Loucy (cell line): ENCODE measurements at regions not wholly inside any gene's neighbourhood (a gene's known extent, or its start where the extent isn't known, plus 50 kb on each side); places are given as distances from the start of the nearest gene placed in this dataset.
"Not testable (repeated sequence)": the region's sequence is repeated elsewhere in the genome, so short reads cannot be mapped to it uniquely, and the experiment has no call there.

Experiments
- H2AFZ ChIP-seq: fragments of 200-600 bp; sonication (generic); 2 replicates; pipeline ENCODE4 v1.6.0; 2016; ENCODE audit warnings: antibody characterized with exemption, mild to moderate bottlenecking, low read length, moderate library complexity
- H3F3A ChIP-seq: fragments of 200-600 bp; 2 replicates; pipeline ENCODE4 v1.6.0; 2016; ENCODE audit warnings: antibody characterized with exemption, low read depth, mild to moderate bottlenecking
- H3K27me3 ChIP-seq: fragments of 200-600 bp; sonication (generic); 2 replicates; pipeline ENCODE4 v1.6.1; 2014; ENCODE audit warnings: low read length, mild to moderate bottlenecking; ENCODE audit not compliant: insufficient read depth, poor library complexity, severe bottlenecking
- H3K36me3 ChIP-seq: fragments of 200-600 bp; sonication (generic); 2 replicates; pipeline ENCODE4 v1.6.1; 2016; ENCODE audit warnings: low read length; ENCODE audit not compliant: insufficient read depth
- H3K4me1 ChIP-seq: fragments of 200-600 bp; sonication (generic); 2 replicates; pipeline ENCODE4 v1.5.1; 2014; ENCODE audit warnings: low read length, mild to moderate bottlenecking; ENCODE audit not compliant: insufficient read depth, poor library complexity, severe bottlenecking
- H3K4me2 ChIP-seq: fragments of 200-600 bp; sonication (generic); 2 replicates; pipeline ENCODE4 v1.6.0; 2014; ENCODE audit warnings: antibody characterized with exemption, low read length, low read depth, mild to moderate bottlenecking; ENCODE audit not compliant: poor library complexity, severe bottlenecking
- H3K4me3 ChIP-seq: fragments of 200-600 bp; sonication (generic); 2 replicates; pipeline ENCODE4 v1.5.1; 2014; ENCODE audit warnings: low read length, mild to moderate bottlenecking, mixed read lengths; ENCODE audit not compliant: poor library complexity, severe bottlenecking
- H3K79me2 ChIP-seq: fragments of 200-600 bp; sonication (generic); 2 replicates; pipeline ENCODE4 v1.6.1; 2014; ENCODE audit warnings: low read length; ENCODE audit not compliant: insufficient read depth
- H3K9ac ChIP-seq: fragments of 200-600 bp; sonication (generic); 2 replicates; pipeline ENCODE4 v1.6.0; 2014; ENCODE audit warnings: mild to moderate bottlenecking, low read depth, low read length, moderate library complexity; ENCODE audit not compliant: poor library complexity, severe bottlenecking
- H3K9me2 ChIP-seq: fragments of 200-600 bp; sonication (generic); replicated peaks from 2 replicates; pipeline ENCODE4 v1.6.1; 2016; ENCODE audit warnings: low read depth, low read length, mixed read lengths
- H3K9me3 ChIP-seq: fragments of 200-600 bp; sonication (generic); 2 replicates; pipeline ENCODE4 v1.6.1; 2014; ENCODE audit warnings: mild to moderate bottlenecking, antibody characterized with exemption, low read length, low read depth; ENCODE audit not compliant: insufficient read depth
- H4K20me1 ChIP-seq: fragments of 200-600 bp; sonication (generic); 2 replicates; pipeline ENCODE4 v1.6.0; 2014; ENCODE audit warnings: antibody characterized with exemption, low read length, mild to moderate bottlenecking; ENCODE audit not compliant: insufficient read depth, poor library complexity, severe bottlenecking
- EZH2phosphoT487 ChIP-seq: fragments of 200-600 bp; IDR thresholded peaks from 2 replicates; pipeline ENCODE4 v1.6.1; 2018; ENCODE audit warnings: antibody characterized with exemption, mild to moderate bottlenecking, moderate library complexity, borderline replicate concordance
- TF ChIP-seq, protein P1 (sequence below): fragments of 200-600 bp; sonication (generic); conservative IDR thresholded peaks from 2 replicates; pipeline ENCODE4 v1.5.1; 2014; ENCODE audit warnings: mild to moderate bottlenecking, antibody characterized with exemption, low read length

DNA sequence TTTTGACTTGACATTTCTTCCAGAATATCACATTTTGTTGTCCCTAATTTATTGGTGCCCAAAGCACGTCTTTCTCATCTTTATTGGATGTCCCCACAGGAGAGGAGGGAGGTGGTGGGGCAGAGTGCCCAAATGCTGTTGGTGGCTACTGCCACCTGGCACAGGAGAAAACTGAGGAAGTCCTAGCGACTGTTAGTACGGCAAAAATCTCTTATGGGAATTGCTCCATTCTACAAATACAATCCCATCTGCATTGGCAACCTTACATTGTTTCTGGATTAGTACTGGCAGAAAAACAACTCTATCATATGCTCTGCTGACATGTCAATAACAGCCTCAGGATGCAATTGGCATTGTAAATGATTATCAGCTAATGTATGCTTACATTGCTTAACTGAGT, 235.4 kb upstream of the IRAK1BP1 start:
- no peaks in the 10 kb centered on the region for H3K79me2 ChIP-seq
- no peaks in the 10 kb centered on the region for H3K4me1 ChIP-seq
- TF ChIP-seq EZH2phosphoT487 = no peak
- TF ChIP-seq, protein P1, sequence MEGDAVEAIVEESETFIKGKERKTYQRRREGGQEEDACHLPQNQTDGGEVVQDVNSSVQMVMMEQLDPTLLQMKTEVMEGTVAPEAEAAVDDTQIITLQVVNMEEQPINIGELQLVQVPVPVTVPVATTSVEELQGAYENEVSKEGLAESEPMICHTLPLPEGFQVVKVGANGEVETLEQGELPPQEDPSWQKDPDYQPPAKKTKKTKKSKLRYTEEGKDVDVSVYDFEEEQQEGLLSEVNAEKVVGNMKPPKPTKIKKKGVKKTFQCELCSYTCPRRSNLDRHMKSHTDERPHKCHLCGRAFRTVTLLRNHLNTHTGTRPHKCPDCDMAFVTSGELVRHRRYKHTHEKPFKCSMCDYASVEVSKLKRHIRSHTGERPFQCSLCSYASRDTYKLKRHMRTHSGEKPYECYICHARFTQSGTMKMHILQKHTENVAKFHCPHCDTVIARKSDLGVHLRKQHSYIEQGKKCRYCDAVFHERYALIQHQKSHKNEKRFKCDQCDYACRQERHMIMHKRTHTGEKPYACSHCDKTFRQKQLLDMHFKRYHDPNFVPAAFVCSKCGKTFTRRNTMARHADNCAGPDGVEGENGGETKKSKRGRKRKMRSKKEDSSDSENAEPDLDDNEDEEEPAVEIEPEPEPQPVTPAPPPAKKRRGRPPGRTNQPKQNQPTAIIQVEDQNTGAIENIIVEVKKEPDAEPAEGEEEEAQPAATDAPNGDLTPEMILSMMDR = no peak
- H3K27me3 ChIP-seq = no peaks in the 10 kb centered on the region
- H3K36me3 ChIP-seq = no peaks in the 10 kb centered on the region
- H4K20me1 ChIP-seq = no peaks in the 10 kb centered on the region
- H3K9ac ChIP-seq = no peak overlapping the region
- H3F3A ChIP-seq = no peaks in the 10 kb centered on the region
- H3K9me2 ChIP-seq = no peaks in the 10 kb centered on the region
- H3K9me3 ChIP-seq = no peaks in the 10 kb centered on the region
- H3K4me2 ChIP-seq = no peak overlapping the region
- no peak overlapping the region for H3K4me3 ChIP-seq
- H2AFZ ChIP-seq = no peak overlapping the region

DNA sequence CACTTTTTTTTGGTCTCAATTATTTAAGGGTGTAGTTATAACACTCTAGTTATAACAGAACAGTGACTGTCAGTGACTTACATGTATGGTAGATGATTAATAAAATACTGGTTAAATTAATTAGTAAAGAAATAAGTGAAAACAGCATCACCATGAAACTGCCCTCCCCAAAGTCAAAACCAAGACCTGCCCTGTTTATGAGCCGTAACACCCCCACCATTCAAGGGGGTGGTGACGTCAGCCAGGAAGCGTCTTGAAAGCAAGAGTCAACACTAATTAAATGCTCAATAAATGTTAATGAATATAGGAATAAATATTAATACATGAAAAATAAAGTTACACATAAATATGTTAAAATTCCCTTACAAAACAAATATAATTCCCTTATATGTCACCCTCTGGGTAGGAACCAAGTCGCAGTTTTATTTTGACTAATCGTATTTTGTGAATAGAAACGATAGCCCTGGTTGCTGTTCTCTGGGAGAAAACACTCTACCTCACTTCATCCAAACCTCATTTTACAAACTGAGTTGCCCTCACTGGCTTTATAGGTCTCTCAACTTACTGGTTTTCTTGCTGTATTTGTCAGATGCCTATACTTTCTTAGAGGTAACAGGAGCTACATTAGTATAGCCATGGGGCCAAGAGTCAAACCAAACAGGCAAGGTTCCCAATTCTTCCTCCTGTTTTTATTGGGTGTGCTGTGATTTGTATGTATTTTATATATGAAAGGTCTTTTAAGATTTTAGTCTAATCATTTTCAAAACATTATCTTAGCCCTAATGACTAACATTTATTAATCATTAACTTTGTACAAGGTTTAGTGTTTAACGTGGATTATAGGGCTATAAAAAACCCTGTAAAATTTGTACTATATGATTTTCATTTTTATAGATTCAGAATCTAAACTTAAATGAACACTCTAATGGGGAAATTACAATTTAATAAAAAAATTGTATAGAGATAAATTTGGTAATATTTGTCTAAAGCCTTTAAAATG, 227.9 kb upstream of the IRAK1BP1 start:
- H3K79me2 ChIP-seq = no peaks in the 10 kb centered on the region

DNA sequence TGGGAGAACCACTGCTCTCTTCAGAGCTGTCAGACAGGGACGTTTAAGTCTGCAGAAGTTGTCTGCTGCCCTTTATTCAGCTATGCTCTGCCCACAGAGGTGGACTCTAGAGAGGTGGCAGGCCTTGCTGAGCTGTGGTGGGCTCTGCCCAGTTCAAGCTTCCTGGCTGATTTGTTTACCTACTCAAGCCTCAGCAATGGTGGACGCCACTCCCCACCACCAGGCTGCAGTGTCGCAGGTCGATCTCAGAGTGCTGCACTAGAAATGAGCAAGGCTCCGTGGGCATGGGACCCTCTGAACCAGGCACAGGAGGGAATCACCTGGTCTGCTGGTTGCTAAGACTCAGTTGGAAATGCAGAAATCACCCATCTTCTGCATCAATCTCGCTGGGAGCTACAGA, 223.4 kb upstream of the IRAK1BP1 start:
- H3K36me3 ChIP-seq, H3K9ac ChIP-seq, H4K20me1 ChIP-seq, H2AFZ ChIP-seq, H3K9me3 ChIP-seq, H3K4me3 ChIP-seq, H3K79me2 ChIP-seq, H3K4me1 ChIP-seq, H3K4me2 ChIP-seq, H3K27me3 ChIP-seq, H3F3A ChIP-seq, H3K9me2 ChIP-seq: not testable (repeated sequence)

More for the DNA sequence above, 227.9 kb upstream of the IRAK1BP1 start:
- Histone ChIP-seq H4K20me1 (no peaks in the 10 kb centered on the region), H3K36me3 (no peaks in the 10 kb centered on the region), H3F3A (no peaks in the 10 kb centered on the region), H3K9me3 (no peaks in the 10 kb centered on the region), H3K4me2 (no peak overlapping the region), H2AFZ (no peak overlapping the region), H3K27me3 (no peaks in the 10 kb centered on the region), H3K9me2 (no peaks in the 10 kb centered on the region), H3K4me1 (no peaks in the 10 kb centered on the region), H3K4me3 (no peak overlapping the region), H3K9ac (no peak overlapping the region)
- no peak for TF ChIP-seq EZH2phosphoT487
- TF ChIP-seq, protein P1 = no peak

DNA sequence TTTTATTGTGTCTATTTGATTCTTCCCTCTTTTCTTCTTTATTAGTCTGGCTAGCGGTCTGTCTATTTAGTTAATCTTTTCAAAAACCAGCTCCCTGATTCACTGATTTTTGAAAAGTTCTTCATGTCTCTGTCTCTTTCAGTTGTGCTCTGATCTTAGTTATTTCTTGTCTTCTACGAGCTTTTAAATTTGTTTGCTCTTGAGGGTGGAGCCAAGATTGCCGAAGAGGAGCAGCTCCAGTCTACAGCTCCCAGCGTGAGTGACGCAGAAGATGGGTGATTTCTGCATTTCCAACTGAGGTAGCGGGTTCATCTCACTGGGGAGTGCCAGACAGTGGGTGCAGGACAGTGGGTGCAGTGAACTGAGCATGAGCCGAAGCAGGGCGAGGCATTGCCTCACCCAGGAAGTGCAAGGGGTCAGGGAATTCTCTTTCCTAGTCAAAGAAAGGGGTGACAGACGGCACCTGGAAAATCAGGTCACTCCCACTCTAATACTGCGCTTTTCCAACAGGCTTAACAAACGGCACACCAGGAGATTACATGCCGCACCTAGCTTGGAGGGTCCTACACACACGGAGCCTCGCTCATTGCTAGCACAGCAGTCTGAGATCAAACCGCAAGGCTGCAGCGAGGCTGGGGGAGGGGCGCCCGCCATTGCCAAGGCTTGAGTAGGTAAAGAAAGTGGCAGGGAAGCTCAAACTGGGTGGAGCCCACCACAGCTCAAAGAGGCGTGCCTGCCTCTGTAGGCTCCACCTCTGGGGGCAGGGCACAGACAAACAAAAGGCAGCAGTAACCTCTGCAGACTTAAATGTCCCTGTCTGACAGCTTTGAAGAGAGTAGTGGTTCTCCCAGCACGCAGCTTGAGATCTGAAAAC, 220.6 kb upstream of the IRAK1BP1 start:
- H3K4me1 ChIP-seq, H3K79me2 ChIP-seq, H3K27me3 ChIP-seq, H3K9me3 ChIP-seq, H3F3A ChIP-seq, H3K9me2 ChIP-seq, H3K4me2 ChIP-seq, H3K4me3 ChIP-seq, H3K9ac ChIP-seq, H2AFZ ChIP-seq, H4K20me1 ChIP-seq, H3K36me3 ChIP-seq: not testable (repeated sequence)

DNA sequence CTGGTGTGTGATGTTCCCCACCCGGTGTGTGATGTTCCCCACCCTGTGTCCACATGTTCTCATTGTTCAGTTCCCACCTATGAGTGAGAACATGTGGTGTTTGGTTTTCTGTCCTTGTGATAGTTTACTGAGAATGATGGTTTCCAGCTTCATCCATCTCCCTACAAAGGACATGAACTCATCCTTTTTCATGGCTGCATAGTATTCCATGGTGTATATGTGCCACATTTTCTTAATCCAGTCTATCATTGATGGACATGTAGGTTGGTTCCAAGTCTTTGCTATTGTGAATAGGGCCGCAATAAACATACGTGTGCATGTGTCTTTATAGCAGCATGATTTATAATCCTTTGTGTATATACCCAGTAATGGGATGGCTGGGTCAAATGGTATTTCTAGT, 201.5 kb upstream of the IRAK1BP1 start:
- H3K4me2 ChIP-seq, H3K9ac ChIP-seq, H3F3A ChIP-seq, H3K27me3 ChIP-seq, H3K79me2 ChIP-seq, H2AFZ ChIP-seq, H3K9me3 ChIP-seq, H4K20me1 ChIP-seq, H3K4me1 ChIP-seq, H3K4me3 ChIP-seq, H3K36me3 ChIP-seq, H3K9me2 ChIP-seq: not testable (repeated sequence)
